ENCODE measurements at regions not wholly inside any gene's neighbourhood (a gene's known extent, or its start where the extent isn't known, plus 50 kb on each side); places are given as distances from the start of the nearest gene placed in this dataset.

DNA sequence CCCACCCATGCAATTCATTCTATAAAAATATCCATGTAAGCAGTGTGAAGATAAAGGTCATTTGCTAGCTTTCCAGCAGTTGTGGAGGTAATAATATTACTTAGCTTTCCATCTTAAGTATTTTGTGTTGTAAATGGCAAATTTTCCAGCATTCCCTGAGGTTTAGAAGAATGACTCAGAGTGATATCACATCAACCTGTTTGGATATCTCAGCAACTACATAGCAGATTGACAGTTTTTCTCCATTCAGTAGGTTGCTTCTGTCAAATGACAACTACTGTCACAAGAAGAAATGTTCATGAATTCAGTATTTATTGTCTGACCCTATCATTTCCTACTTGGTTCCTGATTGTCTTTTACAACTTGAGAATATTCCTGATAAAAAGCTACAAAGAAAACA, 434.9 kb upstream of the GALNTL6 start:
- DNase-seq, result no peak
- no peaks in the 10 kb centered on the region for H3K4me1 Mint-ChIP-seq

GRCh38 chr4:171376724-171377123, 436.5 kb upstream of the GALNTL6 start:
- no peaks in the 10 kb centered on the region for H3K27me3 ChIP-seq (ENCODE audit: control insufficient read depth, insufficient read depth, low read length, poor library complexity, severe bottlenecking)
- no peaks in the 10 kb centered on the region for H3K27me3 Mint-ChIP-seq (ENCODE audit: insufficient read depth)
- no peak overlapping the region for H3K4me3 Mint-ChIP-seq
- H3K27ac Mint-ChIP-seq, result no peak overlapping the region
- WGBS, 2 experiments (ENCODE audit: insufficient coverage in 1 of 2, insufficient read length in 1 of 2), result 92% methylated on average over 1 of the region's 1 CpG; no CpG with 5 or more reads in 1 of the 2 experiments
- no peaks in the 10 kb centered on the region for H3K4me1 ChIP-seq (ENCODE audit: control insufficient read depth, insufficient read depth, low read length)
- no peak overlapping the region for H3K9ac ChIP-seq (ENCODE audit: extremely low read depth, low read length, poor library complexity, severe bottlenecking)
- no peaks in the 10 kb centered on the region for H3K9me3 Mint-ChIP-seq
- H3K9me3 ChIP-seq (ENCODE audit: control insufficient read depth, low read length), result no peaks in the 10 kb centered on the region
- H3K27ac ChIP-seq (ENCODE audit: low read depth, low read length), result no peak overlapping the region
- no peak overlapping the region for H3K4me3 ChIP-seq (ENCODE audit: low read length)
- TF ChIP-seq, protein P1, sequence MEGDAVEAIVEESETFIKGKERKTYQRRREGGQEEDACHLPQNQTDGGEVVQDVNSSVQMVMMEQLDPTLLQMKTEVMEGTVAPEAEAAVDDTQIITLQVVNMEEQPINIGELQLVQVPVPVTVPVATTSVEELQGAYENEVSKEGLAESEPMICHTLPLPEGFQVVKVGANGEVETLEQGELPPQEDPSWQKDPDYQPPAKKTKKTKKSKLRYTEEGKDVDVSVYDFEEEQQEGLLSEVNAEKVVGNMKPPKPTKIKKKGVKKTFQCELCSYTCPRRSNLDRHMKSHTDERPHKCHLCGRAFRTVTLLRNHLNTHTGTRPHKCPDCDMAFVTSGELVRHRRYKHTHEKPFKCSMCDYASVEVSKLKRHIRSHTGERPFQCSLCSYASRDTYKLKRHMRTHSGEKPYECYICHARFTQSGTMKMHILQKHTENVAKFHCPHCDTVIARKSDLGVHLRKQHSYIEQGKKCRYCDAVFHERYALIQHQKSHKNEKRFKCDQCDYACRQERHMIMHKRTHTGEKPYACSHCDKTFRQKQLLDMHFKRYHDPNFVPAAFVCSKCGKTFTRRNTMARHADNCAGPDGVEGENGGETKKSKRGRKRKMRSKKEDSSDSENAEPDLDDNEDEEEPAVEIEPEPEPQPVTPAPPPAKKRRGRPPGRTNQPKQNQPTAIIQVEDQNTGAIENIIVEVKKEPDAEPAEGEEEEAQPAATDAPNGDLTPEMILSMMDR (conservative IDR thresholded peaks at IDR 0.05), result no peak
- no peak for DNase-seq
- H3K36me3 ChIP-seq (ENCODE audit: control insufficient read depth, insufficient read depth, low read length), result no peaks in the 10 kb centered on the region
- H3K4me1 Mint-ChIP-seq, result no peaks in the 10 kb centered on the region
- no peaks in the 10 kb centered on the region for H3K36me3 Mint-ChIP-seq (ENCODE audit: low read depth)

More for the DNA sequence above, 434.9 kb upstream of the GALNTL6 start:
- Mint-ChIP-seq H3K27me3 (ENCODE audit: insufficient read depth) (no peaks in the 10 kb centered on the region), H3K9me3 (no peaks in the 10 kb centered on the region), H3K4me3 (no peak overlapping the region), H3K36me3 (ENCODE audit: low read depth) (no peaks in the 10 kb centered on the region), H3K27ac (no peak overlapping the region)
- no peak overlapping the region for H3K27ac ChIP-seq (ENCODE audit: low read depth, low read length)
- H3K36me3 ChIP-seq (ENCODE audit: control insufficient read depth, insufficient read depth, low read length), result no peaks in the 10 kb centered on the region
- H3K9me3 ChIP-seq (ENCODE audit: control insufficient read depth, low read length), result no peaks in the 10 kb centered on the region
- TF ChIP-seq, protein P1 (conservative IDR thresholded peaks at IDR 0.05), result no peak
- no peak overlapping the region for H3K4me3 ChIP-seq (ENCODE audit: low read length)
- H3K27me3 ChIP-seq (ENCODE audit: control insufficient read depth, insufficient read depth, low read length, poor library complexity, severe bottlenecking), result no peaks in the 10 kb centered on the region
- H3K4me1 ChIP-seq (ENCODE audit: control insufficient read depth, insufficient read depth, low read length), result no peaks in the 10 kb centered on the region
- no peak overlapping the region for H3K9ac ChIP-seq (ENCODE audit: extremely low read depth, low read length, poor library complexity, severe bottlenecking)

DNA sequence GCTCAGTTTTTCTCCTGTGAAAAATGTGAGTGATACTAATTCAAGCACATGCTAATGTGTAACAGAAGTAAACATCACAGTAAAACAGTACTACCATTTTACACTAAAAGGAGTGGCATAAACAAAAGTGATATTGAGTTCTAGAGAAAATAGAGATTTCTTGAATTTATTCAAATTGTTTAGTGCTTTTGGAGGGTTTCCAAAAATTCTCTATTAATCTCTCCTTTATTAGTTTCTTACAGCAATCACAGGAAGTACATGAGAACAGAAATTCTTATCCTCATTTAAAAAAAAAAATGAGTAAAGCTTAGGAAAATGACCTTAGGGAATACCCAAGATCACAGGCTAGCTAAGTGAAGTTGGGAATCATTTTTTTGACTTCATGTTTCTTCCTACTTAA, 459.7 kb upstream of the GALNTL6 start:
- no peak for DNase-seq
- H3K36me3 ChIP-seq (ENCODE audit: control insufficient read depth, insufficient read depth, low read length), result no peaks in the 10 kb centered on the region
- no peaks in the 10 kb centered on the region for H3K9me3 Mint-ChIP-seq
- H3K27ac ChIP-seq (ENCODE audit: low read depth, low read length), result no peak overlapping the region
- H3K9ac ChIP-seq (ENCODE audit: extremely low read depth, low read length, poor library complexity, severe bottlenecking), result no peak overlapping the region
- H3K27me3 ChIP-seq (ENCODE audit: control insufficient read depth, insufficient read depth, low read length, poor library complexity, severe bottlenecking), result no peaks in the 10 kb centered on the region
- TF ChIP-seq, protein P1 (conservative IDR thresholded peaks at IDR 0.05), result no peak
- no peaks in the 10 kb centered on the region for H3K4me1 ChIP-seq (ENCODE audit: control insufficient read depth, insufficient read depth, low read length)
- H3K4me3 Mint-ChIP-seq, result no peak overlapping the region
- H3K4me1 Mint-ChIP-seq, result peaks cover 1% of the 10 kb centered on the region
- no peak overlapping the region for H3K27ac Mint-ChIP-seq
- no peaks in the 10 kb centered on the region for H3K9me3 ChIP-seq (ENCODE audit: control insufficient read depth, low read length)
- H3K36me3 Mint-ChIP-seq (ENCODE audit: low read depth), result no peaks in the 10 kb centered on the region
- no peaks in the 10 kb centered on the region for H3K27me3 Mint-ChIP-seq (ENCODE audit: insufficient read depth)
- no peak overlapping the region for H3K4me3 ChIP-seq (ENCODE audit: low read length)
